Kidney (tissue), 13 donors: ENCODE measurements at regions not wholly inside any gene's neighbourhood (a gene's known extent, or its start where the extent isn't known, plus 50 kb on each side); places are given as distances from the start of the nearest gene placed in this dataset.
"Not testable (repeated sequence)": the region's sequence is repeated elsewhere in the genome, so short reads cannot be mapped to it uniquely, and the experiment has no call there.

Experiments
- DNase-seq, 5 donors: peaks; one replicate each; pipeline ENCODE4 v3.0.0-alpha.2; 2013 to 2020
- FAIRE-seq: peaks from 2 replicates; lab custom pipeline; 2012; peaks lifted over from hg19 to GRCh38; lab: Jason Lieb, UNC
- H3K27ac ChIP-seq, 2 donors: one replicate each; pipeline ENCODE4 v1.7.0; 2013; ENCODE audit warnings: low read depth in 2 of 2, low read length in 2 of 2, inconsistent platforms in 1 of 2
- H3K27me3 ChIP-seq: one replicate; pipeline ENCODE4 v1.7.1; 2013; ENCODE audit warnings: low read length, inconsistent platforms; ENCODE audit not compliant: control insufficient read depth, insufficient read depth
- H3K36me3 ChIP-seq, 3 donors: one replicate each; pipeline versions ENCODE4 v1.7.0 to v1.7.1; 2013; ENCODE audit warnings: low read length in 3 of 3, control low read depth in 1 of 3, inconsistent platforms in 1 of 3; ENCODE audit not compliant: insufficient read depth in 3 of 3, control insufficient read depth in 2 of 3
- H3K4me1 ChIP-seq, 3 donors: one replicate each; pipeline versions ENCODE4 v1.7.0 to v1.7.1; 2013; ENCODE audit warnings: low read length in 3 of 3, inconsistent platforms in 1 of 3, low read depth in 1 of 3; ENCODE audit not compliant: control insufficient read depth in 2 of 3, insufficient read depth in 2 of 3
- H3K4me3 ChIP-seq, 3 donors: one replicate each; pipeline versions ENCODE4 v1.7.0 to v1.8.1; 2013; ENCODE audit warnings: low read length in 3 of 3, control low read depth in 1 of 3, inconsistent platforms in 1 of 3
- H3K9ac ChIP-seq, 3 donors: one replicate each; pipeline versions ENCODE4 v1.7.0 to v1.7.1; 2013; ENCODE audit warnings: low read length in 3 of 3, control low read depth in 1 of 3, inconsistent platforms in 1 of 3
- H3K9me3 ChIP-seq, 3 donors: one replicate each; pipeline versions ENCODE4 v1.7.0 to v1.7.1; 2013; ENCODE audit warnings: low read length in 3 of 3, control low read depth in 1 of 3, inconsistent platforms in 1 of 3; ENCODE audit not compliant: control insufficient read depth in 2 of 3, insufficient read depth in 1 of 3
- intact Hi-C: fragments of 100-400 bp; cut with DNase I; formaldehyde crosslinking; loops from one replicate; pipeline ENCODE4 v1.11.1; 2022
- TF ChIP-seq, protein P1 (sequence below): IDR thresholded peaks from 3 replicates; pipeline ENCODE4 v1.5.1; 2012; ENCODE audit warnings: mild to moderate bottlenecking, moderate library complexity, borderline replicate concordance; ENCODE audit not compliant: insufficient read depth; ENCODE audit errors: extremely low read depth
- donor health status: control.
- donor health status: control.
- donor health status: control.
- donor health status: control.
- donor health status: control.
- donor health status: DM: yes; HTN: yes; CAD: no.
- donor health status: Normal renal cell carcinoma (clear cell type).

DNA sequence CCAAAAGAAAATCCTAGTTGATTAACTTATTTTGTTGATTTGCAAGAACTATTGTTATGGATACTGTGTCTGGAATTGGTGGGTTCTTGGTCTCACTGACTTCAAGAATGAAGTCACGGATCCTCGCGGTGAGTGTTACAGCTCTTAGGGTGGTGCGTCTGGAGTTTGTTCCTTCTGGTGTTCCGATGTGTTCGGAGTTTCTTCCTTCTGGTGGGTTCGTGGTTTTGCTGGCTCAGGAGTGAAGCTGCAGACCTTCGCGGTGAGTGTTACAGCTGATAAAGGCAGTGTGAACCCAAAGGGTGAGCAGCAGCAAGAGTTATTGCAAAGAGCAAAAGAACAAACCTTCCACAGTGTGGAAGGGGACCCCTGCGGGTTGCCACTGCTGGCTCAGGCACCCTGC, 55.4 kb upstream of the P3H2 start:
- H3K27ac ChIP-seq, H3K36me3 ChIP-seq, intact Hi-C loops, H3K9ac ChIP-seq, H3K27me3 ChIP-seq, H3K4me3 ChIP-seq, H3K9me3 ChIP-seq, DNase-seq, H3K4me1 ChIP-seq, FAIRE-seq: not testable (repeated sequence)

DNA sequence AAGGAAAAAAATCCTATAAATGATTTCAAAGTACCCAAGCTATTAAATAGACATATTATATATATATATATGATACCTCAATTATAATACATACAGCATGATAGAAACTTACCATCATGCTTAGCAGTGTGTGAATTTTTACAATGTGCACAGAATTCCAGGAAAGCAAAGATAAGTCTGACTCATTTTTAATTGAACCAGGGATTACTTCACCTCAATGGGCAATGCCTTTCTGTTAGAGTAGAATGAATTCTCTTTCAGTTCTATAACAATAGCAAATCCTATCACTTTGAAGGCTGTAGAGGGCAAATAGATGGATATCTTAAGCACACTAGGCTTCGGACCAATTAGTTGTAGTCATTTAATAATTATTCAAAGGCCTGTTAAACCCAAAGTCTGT, 54.8 kb upstream of the P3H2 start:
- Histone ChIP-seq H3K27ac (no peak overlapping the region), H3K4me1 (no peaks in the 10 kb centered on the region), H3K9me3 (no peaks in the 10 kb centered on the region), H3K27me3 (no peaks in the 10 kb centered on the region), H3K4me3 (no peak overlapping the region), H3K9ac (no peak overlapping the region), H3K36me3 (no peaks in the 10 kb centered on the region)
- intact Hi-C loops: no loop called here
- FAIRE-seq (no peak), DNase-seq (no peak)
- TF ChIP-seq, protein P1, sequence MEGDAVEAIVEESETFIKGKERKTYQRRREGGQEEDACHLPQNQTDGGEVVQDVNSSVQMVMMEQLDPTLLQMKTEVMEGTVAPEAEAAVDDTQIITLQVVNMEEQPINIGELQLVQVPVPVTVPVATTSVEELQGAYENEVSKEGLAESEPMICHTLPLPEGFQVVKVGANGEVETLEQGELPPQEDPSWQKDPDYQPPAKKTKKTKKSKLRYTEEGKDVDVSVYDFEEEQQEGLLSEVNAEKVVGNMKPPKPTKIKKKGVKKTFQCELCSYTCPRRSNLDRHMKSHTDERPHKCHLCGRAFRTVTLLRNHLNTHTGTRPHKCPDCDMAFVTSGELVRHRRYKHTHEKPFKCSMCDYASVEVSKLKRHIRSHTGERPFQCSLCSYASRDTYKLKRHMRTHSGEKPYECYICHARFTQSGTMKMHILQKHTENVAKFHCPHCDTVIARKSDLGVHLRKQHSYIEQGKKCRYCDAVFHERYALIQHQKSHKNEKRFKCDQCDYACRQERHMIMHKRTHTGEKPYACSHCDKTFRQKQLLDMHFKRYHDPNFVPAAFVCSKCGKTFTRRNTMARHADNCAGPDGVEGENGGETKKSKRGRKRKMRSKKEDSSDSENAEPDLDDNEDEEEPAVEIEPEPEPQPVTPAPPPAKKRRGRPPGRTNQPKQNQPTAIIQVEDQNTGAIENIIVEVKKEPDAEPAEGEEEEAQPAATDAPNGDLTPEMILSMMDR: no peak

DNA sequence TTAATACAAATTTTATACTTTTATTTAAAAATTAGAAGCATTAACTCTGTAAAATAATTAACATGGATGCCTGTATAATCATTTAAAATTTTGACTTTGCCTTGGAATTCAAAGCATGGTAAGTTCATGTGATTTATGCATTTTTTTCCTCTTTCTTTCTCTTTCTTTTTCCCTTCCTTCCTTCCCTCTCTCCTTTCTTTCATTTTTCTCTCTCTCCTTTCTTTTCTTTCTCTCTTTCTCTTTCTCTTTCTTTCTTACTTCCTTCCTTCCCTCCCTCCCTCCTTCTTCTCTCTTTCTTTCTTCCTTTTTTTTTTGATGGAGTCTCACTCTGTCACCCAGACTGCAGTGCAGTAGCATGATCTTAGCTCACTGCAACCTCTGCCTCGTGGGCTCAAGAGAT, 53.8 kb upstream of the P3H2 start:
- Histone ChIP-seq H3K27me3 (no peaks in the 10 kb centered on the region), H3K9me3 (no peaks in the 10 kb centered on the region), H3K4me1 (no peaks in the 10 kb centered on the region), H3K9ac (no peak overlapping the region), H3K36me3 (no peaks in the 10 kb centered on the region), H3K27ac (no peak overlapping the region), H3K4me3 (no peak overlapping the region)
- DNase-seq: no peak
- intact Hi-C loops: no loop called here
- no peak for FAIRE-seq
- TF ChIP-seq, protein P1: no peak

DNA sequence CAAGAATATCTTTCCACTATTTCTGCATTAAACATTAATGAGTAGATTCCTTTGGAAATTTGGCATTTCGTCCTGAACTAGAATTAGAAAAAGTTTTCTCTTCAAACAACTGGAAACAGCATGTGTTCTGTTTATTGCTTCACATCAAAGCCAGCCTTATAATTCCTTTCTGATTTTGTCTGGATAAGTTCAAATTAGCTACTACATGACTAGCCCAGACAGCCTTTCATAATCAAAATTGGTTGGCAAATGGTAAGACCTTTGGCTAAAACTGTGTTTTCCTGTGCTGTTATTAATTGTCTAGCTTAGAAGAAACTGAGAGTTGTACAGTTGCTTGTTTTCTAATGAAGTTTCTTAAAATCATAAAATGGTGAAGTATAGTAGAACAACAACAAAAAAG, 52.7 kb upstream of the P3H2 start:
- no peak for FAIRE-seq
- H3K4me1 ChIP-seq: peaks cover 0 to 3% (median 0%) of the 10 kb centered on the region in 3 donors
- TF ChIP-seq, protein P1: no peak
- no peaks in the 10 kb centered on the region for H3K27me3 ChIP-seq
- DNase-seq: no peak
- no peaks in the 10 kb centered on the region for H3K36me3 ChIP-seq
- H3K9ac ChIP-seq: no peak overlapping the region
- intact Hi-C loops: no loop called here
- no peaks in the 10 kb centered on the region for H3K9me3 ChIP-seq
- H3K4me3 ChIP-seq: no peak overlapping the region
- H3K27ac ChIP-seq: no peak overlapping the region
